ENCODE measurements at regions not wholly inside any gene's neighbourhood (a gene's known extent, or its start where the extent isn't known, plus 50 kb on each side); places are given as distances from the start of the nearest gene placed in this dataset.
"Not testable (repeated sequence)": the region's sequence is repeated elsewhere in the genome, so short reads cannot be mapped to it uniquely, and the experiment has no call there.

DNA sequence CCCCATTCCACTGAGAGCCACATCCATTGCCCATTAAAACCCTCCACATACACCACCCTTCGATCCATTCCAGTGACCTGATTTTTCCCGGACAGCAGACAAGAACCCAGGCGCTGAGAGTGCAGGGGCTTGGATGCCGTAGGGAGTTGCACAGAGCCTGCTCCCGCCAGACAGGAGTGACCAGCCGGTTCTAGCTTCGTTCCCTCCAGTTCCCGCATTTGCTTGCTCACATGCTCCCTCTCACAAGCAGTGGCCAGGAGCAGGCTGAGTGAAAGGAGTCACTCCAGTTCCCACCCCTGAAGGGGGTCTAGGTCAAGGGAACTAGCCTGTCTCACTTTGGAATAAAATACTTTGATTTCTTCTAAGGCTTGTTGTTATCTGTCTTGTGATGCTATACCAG, 119.5 kb downstream of the SKIDA1 start:
- no peak for DNase-seq (ENCODE audit: low read depth)

DNA sequence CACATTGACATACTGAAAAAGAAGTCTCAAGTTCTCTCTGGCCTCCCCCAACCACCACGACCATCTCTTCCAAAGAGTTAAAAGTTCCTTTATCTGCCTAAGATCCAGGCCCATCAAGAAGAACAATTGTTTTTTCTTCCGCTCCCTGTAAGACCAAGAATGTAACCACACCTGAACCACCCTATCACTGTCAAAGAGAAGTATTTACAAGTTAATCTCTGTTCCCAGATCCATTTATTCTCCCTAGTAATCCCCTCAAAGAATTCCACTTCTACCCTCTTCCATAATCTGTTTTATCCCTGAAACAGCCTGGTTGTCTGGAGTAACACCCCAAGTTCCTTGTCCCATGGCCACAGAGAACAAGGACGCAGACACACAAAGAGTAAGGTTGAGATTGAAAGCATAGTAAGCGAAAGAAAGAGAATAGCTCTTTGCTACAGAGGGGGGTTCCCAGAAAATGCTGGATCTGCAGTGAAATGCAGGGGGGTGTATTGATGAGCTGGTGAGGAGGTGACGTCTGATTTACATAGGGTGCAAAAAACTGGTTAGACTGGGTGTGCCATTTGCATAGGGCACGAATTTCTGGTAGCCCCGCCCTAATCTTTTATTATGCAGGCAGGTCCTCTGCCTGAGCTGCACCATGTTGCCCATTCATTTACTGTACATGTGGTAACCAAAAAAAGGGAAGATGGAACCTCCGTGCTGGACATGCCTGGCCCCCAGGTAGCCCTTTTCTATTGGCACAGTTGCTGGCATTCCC, 122.0 kb downstream of the SKIDA1 start:
- DNase-seq (ENCODE audit: low read depth), result no peak

DNA sequence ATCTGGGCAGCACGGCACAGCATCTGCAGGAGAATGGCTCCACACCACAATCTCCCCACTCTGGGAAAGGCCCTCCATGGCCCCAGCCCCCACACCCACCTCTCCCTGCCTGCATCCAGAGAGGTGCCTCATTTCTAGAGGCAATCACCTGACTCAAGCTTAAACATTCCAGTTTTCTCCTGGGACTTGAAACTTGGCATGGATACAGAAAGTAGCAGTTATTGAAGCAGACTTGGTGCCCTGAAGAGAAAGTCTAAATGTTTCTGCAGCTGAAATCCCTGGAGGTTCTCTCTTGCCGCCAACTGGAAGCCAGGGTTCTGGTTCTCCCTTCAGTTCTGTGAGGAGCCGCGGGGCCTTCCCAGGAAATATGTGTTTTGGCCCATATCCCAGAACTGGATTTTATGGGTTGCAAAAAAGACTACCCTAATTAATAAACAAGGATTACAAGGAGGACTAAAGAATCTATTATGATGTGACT, 122.8 kb downstream of the SKIDA1 start:
- no peak for DNase-seq (ENCODE audit: low read depth)

DNA sequence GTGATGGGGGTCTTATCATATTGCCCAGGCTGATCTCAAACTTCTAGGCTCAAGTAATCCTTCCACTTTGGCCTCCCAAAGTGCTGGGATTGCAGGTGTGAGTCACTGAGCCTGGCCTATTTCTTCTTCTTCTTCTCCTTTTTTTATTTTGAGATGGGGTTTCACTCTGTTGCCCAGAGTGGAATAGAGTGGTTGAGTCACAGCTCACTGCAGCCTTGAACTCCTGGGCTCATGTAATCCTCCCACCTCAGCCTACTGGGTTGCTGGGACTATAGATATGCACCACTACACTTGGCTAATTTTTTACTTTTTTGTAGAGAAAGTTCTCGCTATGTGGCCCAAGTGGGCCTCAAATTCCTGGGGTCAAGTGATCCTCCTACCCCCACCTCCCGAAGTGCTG, 124.3 kb downstream of the SKIDA1 start:
- DNase-seq (ENCODE audit: low read depth), result no peak

DNA sequence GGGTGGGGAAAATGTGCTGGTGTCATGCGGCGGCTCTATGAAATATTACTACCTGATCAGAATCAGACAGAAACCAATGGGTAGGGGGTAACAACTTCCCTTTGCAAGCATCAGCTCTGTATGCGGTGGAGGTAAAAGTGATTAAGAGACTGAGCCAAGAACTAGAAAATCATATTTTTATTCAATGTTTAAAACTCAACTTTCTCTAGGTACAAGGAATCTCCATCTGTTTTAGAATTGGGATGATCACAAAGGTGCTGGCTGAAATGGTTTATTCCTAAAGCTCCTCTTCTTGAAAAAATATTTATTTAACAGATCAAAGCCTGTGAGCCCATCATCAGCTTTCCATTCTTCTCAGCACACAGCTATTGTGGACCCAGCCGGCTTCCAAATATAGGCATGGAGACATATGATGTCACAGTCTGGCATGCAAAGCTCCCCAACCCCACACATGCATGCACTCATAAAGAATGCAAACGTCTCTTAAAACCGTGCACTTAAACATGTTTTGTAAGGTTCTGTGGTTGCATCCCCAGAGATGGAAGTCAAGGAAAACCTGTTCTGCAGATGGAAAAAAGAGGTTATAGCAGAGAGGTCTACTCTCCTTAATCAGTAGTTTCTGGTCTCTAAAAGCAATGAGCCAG, 126.0 kb downstream of the SKIDA1 start:
- no peak for DNase-seq (ENCODE audit: low read depth)

DNA sequence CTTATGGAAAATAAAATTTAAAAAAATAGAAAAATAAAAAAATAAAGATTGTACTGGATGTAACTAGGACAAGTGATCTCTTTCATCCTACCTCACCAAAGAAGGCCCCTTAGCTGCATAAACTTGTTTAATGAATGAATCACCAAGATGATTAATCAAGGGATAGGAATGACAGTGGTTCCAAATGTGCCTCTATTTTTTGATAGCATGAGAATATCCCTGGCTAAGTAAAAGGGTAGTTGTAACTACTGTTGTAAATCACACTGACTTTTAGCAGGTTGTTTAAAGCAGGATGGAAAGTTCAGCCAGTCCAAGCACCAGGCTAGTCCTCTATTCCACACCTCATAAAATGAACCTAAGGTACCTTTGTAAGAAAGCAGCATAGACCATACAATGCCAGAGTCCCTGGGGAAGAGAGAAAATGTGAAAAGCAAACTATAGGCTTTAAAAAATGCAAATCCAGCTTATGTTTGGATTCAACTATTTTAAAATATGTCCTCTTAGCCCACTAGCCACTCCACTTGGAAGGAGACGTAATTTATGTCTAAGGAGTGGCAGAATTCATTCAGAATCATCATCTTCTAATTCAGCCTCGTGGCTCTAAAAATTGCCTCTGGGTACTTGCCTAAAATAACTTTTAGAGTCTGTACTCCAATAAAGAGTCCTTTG, 126.8 kb downstream of the SKIDA1 start:
- no peak for DNase-seq (ENCODE audit: low read depth)

DNA sequence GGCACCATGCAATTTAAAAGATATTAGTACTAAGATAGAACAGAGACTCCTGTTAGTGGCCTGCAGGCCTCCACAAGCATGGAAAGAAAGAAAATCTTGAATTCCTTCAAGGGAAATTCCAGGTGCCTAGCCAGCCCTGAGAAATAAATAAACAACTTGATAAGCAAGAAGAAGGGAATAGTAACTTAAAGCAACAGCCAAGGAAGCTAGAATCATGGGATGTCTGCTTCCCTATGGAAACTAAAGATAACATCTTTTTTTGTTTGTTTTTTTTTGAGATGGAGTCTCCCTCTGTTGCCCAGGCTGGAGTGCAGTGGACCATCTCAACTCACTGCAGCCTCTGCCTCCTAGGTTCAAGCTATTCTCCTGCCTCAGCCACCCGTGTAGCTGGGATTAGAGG, 128.6 kb downstream of the SKIDA1 start:
- DNase-seq (ENCODE audit: low read depth), result no peak

DNA sequence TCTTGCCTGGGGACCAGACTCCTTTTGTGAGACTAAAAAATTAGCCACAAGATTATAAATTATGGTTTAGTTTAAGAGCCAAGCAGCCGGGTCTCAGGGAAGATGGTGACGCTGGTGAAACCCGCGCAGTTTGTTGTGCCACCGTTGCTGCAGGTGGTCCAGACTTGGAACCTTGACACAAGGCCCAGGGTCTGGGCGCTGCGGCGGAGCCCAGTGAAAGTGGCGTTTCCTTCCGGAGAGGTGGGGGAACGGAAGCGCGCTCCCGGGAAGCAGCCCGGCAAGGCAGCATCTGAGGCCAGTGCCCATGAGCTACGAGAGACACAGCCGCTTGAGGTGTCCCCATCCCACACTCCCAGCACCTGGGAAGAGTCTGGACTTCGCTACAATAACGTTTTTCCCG, 131.6 kb downstream of the SKIDA1 start:
- no peak for DNase-seq (ENCODE audit: low read depth)

DNA sequence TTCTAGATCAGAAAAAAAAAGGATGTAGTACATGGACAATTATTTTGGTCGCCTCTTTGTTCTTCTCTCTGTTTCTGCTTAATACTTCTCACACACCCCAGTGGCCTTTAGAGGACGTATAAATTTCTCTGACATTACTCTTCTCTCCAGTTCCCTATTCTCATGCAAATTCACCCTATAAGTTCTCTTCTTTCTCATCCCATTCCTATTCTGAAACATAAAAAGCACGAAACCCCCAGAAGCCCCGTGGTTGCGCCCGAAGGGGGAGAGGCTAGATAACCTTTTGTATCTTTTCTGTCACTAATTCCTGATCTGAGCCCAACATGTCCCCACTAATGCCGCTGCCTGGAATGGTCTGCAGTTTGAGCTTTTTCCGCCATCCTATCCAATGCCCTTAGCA, 136.9 kb downstream of the SKIDA1 start:
- no peak for DNase-seq (ENCODE audit: low read depth)

DNA sequence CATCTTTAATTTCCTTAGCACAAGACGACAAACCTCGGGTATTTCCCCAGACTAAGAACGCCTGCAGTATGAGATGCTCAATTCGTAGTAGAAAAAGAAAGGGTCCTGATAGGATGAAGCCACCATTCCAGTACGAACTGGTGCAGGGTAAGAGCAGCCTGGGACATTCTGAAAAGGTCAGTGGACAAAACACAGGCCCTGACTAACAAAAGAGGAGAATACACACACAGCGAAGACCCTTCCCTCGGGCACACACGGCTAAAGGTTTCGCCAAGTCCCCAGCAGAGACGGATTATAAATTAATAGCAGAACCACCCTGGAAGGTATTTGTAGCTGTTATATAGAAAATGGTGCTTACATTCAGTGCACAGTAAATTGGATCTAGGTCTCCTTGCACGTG, 137.6 kb downstream of the SKIDA1 start:
- no peak for DNase-seq (ENCODE audit: low read depth)

DNA sequence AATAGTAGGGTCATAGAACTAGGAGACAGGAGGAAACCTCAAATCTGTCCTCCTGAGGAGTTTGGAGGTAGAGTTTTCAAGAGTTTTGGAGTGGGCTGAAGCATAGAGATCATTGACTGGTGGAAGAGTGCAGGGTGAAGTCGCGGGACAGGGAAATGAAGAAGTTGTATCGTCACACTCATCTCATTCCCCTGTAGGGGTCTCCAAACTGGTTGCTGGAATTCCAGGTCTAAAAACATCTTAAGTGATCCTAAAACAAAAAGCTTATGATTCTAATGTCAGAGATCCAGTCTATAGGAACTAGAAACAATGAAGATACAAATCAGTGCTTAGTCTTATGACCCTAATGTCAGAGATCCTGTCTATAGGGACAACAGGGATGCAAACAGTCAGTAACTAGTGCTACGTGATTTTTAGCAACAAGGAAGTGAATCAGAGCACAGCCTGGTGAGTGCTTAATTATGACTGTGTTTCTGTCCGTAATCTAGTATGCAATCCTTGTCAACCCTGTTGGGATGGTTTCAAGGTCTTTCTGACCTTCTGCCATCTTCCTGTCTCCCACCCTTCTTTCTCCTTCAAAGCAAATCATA, 139.4 kb downstream of the SKIDA1 start:
- DNase-seq (ENCODE audit: low read depth), result no peak

DNA sequence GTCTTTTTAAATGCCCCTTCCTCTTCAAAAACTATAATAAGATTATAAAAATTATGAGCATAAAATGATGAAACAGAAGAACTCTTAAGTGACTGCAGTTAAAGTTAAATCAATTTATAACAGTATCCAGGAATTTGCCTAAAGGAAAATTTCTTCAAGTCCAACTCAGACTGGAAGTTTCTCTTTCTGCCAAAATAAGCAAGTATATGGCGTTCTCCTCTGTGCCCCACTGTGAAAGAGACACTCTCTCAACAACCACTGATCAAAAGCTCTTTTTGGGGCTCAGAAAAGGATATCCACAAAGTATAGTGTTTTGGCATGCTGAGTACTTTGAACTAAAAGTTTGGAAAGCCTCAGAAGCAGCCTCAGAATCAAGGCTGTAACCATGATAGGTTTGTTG, 139.9 kb downstream of the SKIDA1 start:
- DNase-seq (ENCODE audit: low read depth), result no peak

DNA sequence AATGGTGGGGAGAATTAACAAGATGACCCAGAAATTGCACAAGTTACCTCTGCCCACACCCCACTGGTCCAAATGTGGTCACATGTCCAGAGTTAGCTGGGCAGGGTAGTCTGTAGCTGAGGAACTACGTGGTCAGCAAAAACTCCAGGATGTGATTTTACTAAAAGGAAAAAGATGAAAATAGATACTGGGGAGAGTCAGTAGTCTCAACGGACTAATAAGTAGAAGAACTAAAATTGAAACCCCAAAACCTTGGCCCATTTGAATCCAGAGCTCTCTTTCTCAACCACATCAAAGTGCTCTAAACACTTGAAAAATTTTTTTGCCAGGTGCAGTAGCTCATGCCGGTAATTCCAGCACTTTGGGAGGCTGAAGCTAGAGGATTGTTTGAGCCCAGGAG, 146.3 kb downstream of the SKIDA1 start:
- DNase-seq (ENCODE audit: low read depth), result no peak

DNA sequence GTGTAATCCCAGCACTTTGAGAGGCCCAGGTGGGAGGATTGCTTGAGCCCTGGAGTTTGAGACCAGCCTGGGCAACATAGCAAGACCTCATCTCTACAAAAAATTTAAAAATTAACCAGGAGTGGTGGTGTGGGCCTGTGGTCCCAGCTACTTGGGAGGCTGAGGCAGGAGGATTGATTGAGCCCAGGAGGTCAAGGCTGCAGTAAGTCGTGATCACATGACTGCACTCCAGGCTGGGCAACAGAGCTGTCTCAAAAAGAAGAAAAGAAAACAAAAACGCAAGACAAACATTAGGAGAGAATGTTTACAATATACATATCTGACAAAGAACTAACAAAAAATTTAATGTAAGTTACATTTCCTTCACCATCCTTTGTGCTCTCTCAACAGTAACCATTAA, 150.2 kb downstream of the SKIDA1 start:
- DNase-seq (ENCODE audit: low read depth), result not testable (repeated sequence)

DNA sequence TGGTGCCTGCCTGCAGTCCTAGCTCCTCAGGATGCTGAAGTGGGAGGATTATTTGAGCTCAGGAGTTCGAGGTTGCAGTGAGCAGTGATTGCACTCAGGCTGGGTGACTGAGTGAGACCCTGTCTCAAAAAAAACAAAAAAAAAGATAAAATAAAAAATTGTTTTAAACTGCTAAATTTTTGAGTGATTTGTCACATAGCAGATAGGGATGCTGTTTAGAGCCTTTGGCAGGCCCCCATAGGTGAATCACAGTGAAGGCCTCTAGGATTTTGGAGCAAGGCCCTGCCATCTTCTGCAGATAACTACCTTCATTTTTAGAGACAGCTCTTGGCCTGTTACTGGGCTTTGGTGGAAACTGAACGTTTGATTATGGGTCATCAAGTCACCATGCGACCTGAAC, 151.6 kb downstream of the SKIDA1 start:
- not testable (repeated sequence) for DNase-seq (ENCODE audit: low read depth)

DNA sequence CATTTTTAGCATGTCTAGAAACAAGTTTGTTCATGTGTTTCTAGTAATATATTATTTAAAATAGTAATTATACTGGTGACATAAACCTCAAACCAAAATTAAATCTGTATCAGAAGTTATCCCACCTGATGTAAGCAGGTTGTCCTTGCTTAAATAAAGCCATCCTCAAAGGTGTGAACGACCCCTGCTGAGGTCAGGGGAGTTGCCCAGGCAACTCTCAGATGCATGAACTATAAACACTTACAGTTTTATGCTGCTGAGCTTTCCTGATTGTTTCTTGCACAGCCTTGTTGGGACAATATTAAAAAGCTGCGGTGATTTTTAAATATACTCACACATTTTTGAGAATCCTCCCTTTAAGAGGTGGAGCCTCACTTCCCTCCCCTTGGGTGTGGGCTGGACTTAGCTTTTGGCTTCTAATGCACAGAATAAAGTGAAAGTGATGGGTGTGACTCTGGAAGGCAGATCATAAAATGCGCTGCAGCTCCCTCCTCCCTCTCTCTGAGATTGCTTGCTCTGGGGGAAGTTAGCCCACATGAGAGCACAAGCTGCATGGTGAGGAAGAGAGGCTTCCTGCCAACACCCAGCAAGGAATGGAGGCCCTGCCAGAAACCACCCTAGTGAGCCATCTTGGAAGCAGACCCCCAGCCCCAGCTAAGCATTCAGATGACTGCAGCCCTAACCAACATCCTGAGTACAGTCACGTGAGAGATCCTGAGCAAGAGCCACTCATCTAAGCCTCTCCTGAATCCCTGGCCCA, 152.7 kb downstream of the SKIDA1 start:
- no peak for DNase-seq (ENCODE audit: low read depth)

DNA sequence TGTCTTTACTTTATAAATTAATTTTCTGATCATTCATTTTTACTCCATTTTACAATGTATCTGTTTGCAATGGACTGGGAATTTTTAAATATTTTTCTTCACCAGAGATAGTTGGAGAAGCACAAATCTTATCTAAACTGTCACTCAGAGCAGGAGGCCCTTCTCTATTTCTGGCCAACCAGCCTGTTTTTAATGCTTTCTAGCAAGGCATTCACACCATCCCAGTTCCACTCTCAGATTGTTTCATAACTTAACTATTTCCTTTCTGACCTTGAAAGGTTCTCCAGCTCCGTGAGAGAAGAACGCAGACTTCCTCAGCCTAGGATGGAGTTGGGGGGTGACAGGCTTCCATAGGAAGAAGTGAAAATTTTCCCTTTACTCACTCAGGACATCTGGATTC, 155.8 kb downstream of the SKIDA1 start:
- no peak for DNase-seq (ENCODE audit: low read depth)

DNA sequence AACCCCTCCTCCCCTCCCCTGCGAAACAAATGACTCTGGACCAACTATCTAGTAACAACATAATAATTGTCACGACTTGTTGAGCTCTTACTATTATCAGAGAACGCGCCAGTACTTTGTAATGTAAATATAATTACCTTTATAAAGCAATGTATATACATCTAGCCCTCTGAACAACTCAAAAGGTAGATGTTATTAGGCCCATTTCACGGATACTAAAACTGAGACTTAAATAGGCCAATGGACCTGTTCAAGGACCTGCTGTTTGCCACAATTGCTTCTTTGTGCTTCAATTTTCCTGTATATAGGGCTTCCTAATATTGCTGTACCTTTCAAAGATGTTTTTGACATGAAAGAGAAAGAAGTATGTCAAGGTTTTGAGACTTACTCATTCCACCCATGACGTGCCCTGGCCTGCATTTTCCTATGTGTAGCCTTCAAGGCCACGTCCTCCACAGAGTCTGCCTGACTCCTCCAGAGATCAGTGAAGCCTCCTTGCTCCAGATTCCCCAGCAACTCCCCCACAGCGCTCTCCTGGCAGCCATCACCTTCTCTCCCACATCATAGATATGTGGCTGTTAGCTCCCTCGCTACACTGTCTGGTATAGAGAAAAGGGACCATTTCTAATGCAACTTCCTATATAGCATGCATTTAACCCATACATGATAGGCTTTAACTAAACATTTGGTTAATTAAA, 156.6 kb downstream of the SKIDA1 start:
- DNase-seq (ENCODE audit: low read depth), result no peak

DNA sequence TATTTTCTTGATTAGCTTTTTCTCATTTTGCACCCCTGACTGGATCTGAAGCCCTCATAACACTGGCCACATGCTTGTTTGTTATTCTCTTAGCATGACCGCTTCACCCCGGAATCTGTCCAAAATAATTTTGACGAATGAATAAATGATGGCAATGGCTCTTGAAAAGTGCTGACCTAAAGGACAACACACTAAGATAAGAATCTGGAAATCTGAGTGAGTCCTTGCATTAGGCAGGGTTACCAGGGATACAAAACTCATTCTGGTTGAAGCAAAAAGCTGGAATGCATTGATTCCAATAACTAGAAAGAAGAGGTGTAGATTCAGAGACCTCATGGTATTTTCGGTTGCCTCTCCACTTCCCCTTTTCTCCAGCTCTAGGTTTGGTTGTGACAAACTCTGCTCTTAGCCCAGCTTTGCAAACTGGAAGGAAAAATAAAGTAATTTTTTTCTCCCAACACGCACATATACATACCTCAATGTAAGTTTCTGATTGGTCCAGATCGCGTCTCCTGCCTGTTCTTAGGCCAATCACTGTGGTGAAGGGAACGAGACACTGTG, 157.4 kb downstream of the SKIDA1 start:
- no peak for DNase-seq (ENCODE audit: low read depth)

DNA sequence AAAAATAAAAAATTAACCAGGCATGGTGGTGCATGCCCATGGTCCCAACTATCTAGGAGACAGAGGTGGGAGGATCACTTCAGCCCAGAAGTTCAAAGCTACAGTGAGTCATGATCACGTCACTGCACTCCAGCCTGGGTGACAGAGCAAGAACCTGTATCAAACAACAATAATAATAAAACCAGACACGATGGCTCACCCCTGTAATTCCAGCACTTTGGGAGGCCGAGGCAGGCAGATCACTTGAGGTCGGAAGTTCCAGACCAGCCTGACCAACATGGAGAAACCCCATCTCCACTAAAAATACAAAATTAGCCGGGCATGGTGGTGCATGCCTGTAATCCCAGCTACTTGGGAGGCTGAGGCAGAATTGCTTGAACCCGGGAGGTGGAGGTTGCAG, 159.4 kb downstream of the SKIDA1 start:
- DNase-seq (ENCODE audit: low read depth), result not testable (repeated sequence)
